ENCODE measurements at regions not wholly inside any gene's neighbourhood (a gene's known extent, or its start where the extent isn't known, plus 50 kb on each side); places are given as distances from the start of the nearest gene placed in this dataset.

DNA sequence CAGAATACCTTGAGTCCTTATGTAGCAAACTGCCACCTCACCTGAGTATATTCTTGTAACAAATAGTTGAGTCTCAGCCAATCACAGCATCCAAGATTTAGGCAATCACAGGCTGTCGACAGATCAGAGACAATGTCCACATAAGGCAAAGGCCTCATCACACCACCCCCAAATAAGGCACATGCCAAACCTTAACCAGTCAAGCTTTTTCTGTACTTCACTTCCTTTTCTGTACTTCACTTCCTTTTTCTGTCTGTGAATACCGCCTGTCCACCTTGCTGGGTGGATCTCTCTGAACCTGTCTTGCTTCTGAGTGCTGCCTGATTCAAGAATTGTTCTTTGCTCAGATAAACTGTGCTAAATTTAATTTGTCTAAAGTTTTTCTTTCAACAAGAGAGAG is 210.4 kb upstream of the N4BP1 start:
- TF ChIP-seq, protein P1, sequence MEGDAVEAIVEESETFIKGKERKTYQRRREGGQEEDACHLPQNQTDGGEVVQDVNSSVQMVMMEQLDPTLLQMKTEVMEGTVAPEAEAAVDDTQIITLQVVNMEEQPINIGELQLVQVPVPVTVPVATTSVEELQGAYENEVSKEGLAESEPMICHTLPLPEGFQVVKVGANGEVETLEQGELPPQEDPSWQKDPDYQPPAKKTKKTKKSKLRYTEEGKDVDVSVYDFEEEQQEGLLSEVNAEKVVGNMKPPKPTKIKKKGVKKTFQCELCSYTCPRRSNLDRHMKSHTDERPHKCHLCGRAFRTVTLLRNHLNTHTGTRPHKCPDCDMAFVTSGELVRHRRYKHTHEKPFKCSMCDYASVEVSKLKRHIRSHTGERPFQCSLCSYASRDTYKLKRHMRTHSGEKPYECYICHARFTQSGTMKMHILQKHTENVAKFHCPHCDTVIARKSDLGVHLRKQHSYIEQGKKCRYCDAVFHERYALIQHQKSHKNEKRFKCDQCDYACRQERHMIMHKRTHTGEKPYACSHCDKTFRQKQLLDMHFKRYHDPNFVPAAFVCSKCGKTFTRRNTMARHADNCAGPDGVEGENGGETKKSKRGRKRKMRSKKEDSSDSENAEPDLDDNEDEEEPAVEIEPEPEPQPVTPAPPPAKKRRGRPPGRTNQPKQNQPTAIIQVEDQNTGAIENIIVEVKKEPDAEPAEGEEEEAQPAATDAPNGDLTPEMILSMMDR (IDR thresholded peaks at IDR 0.05; ENCODE audit: poor library complexity): no peak
- TF ChIP-seq EZH2 (IDR thresholded peaks at IDR 0.05; ENCODE audit: borderline replicate concordance): no peak
- no peak for TF ChIP-seq EZH2phosphoT487 (IDR thresholded peaks at IDR 0.05; ENCODE audit: low read depth, severe bottlenecking, unreplicated experiment)

Measured in hepatocyte (in vitro differentiated cells).